ENCODE measurements at regions not wholly inside any gene's neighbourhood (a gene's known extent, or its start where the extent isn't known, plus 50 kb on each side); places are given as distances from the start of the nearest gene placed in this dataset.

GRCh38 chr1:10856176-10856683 is 59.8 kb upstream of the CASZ1 start:
- H3K27ac ChIP-seq, result no peak overlapping the region
- no peak for TF ChIP-seq ZFX (IDR thresholded peaks at IDR 0.05)
- TF ChIP-seq, protein P1, sequence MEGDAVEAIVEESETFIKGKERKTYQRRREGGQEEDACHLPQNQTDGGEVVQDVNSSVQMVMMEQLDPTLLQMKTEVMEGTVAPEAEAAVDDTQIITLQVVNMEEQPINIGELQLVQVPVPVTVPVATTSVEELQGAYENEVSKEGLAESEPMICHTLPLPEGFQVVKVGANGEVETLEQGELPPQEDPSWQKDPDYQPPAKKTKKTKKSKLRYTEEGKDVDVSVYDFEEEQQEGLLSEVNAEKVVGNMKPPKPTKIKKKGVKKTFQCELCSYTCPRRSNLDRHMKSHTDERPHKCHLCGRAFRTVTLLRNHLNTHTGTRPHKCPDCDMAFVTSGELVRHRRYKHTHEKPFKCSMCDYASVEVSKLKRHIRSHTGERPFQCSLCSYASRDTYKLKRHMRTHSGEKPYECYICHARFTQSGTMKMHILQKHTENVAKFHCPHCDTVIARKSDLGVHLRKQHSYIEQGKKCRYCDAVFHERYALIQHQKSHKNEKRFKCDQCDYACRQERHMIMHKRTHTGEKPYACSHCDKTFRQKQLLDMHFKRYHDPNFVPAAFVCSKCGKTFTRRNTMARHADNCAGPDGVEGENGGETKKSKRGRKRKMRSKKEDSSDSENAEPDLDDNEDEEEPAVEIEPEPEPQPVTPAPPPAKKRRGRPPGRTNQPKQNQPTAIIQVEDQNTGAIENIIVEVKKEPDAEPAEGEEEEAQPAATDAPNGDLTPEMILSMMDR (conservative IDR thresholded peaks at IDR 0.05), result no peak

GRCh38 chr1:10856863-10857598 is 60.6 kb upstream of the CASZ1 start:
- H3K27ac ChIP-seq, result no peak overlapping the region
- TF ChIP-seq, protein P1 (conservative IDR thresholded peaks at IDR 0.05), result no peak
- TF ChIP-seq ZFX (IDR thresholded peaks at IDR 0.05), result no peak

GRCh38 chr1:10857687-10858086 is 61.2 kb upstream of the CASZ1 start:
- TF ChIP-seq, protein P1 (conservative IDR thresholded peaks at IDR 0.05), result no peak
- TF ChIP-seq ZFX (IDR thresholded peaks at IDR 0.05), result no peak
- H3K27ac ChIP-seq, result no peak overlapping the region

- TF ChIP-seq ZFX (IDR thresholded peaks at IDR 0.05), result no peak
- TF ChIP-seq, protein P1 (conservative IDR thresholded peaks at IDR 0.05), result no peak
Observed at GRCh38 chr1:10860218-10860617, 63.8 kb upstream of the CASZ1 start.

GRCh38 chr1:10860682-10861081 is 64.2 kb upstream of the CASZ1 start:
- peak overlapping the region; percentile 7; the same call in 1 of the 2 replicates for H3K27ac ChIP-seq
- TF ChIP-seq, protein P1 (conservative IDR thresholded peaks at IDR 0.05), result no peak
- no peak for TF ChIP-seq ZFX (IDR thresholded peaks at IDR 0.05)

More at GRCh38 chr1:10860218-10860617, 63.8 kb upstream of the CASZ1 start:
- H3K27ac ChIP-seq, result peak overlapping the region; percentile 7; the same call in 1 of the 2 replicates

GRCh38 chr1:10861822-10862221 is 65.4 kb upstream of the CASZ1 start:
- no peak overlapping the region for H3K27ac ChIP-seq
- TF ChIP-seq, protein P1 (conservative IDR thresholded peaks at IDR 0.05), result no peak
- TF ChIP-seq ZFX (IDR thresholded peaks at IDR 0.05), result no peak

GRCh38 chr1:10862743-10863335 is 66.4 kb upstream of the CASZ1 start:
- TF ChIP-seq, protein P1 (conservative IDR thresholded peaks at IDR 0.05), result no peak
- TF ChIP-seq ZFX (IDR thresholded peaks at IDR 0.05), result no peak
- no peak overlapping the region for H3K27ac ChIP-seq

All from C4-2B (cell line).